GM12875 (cell line): ENCODE measurements at regions not wholly inside any gene's neighbourhood (a gene's known extent, or its start where the extent isn't known, plus 50 kb on each side); places are given as distances from the start of the nearest gene placed in this dataset.

Source experiments
- H3K4me3 ChIP-seq: one replicate; pipeline ENCODE4 v1.5.1; 2011; ENCODE audit warnings: low read depth, low read length, control low read depth
- TF ChIP-seq, protein P1 (sequence below): IDR thresholded peaks from 2 replicates; pipeline ENCODE4 v1.5.1; 2011; ENCODE audit warnings: low read depth, mild to moderate bottlenecking, control low read depth, inconsistent platforms, low read length, moderate library complexity, borderline replicate concordance; ENCODE audit not compliant: insufficient read depth

GRCh38 chr17:77438241-77439188, 297.7 kb downstream of the SEC14L1 start:
- no peak overlapping the region for H3K4me3 ChIP-seq
- TF ChIP-seq, protein P1, sequence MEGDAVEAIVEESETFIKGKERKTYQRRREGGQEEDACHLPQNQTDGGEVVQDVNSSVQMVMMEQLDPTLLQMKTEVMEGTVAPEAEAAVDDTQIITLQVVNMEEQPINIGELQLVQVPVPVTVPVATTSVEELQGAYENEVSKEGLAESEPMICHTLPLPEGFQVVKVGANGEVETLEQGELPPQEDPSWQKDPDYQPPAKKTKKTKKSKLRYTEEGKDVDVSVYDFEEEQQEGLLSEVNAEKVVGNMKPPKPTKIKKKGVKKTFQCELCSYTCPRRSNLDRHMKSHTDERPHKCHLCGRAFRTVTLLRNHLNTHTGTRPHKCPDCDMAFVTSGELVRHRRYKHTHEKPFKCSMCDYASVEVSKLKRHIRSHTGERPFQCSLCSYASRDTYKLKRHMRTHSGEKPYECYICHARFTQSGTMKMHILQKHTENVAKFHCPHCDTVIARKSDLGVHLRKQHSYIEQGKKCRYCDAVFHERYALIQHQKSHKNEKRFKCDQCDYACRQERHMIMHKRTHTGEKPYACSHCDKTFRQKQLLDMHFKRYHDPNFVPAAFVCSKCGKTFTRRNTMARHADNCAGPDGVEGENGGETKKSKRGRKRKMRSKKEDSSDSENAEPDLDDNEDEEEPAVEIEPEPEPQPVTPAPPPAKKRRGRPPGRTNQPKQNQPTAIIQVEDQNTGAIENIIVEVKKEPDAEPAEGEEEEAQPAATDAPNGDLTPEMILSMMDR: no peak

DNA sequence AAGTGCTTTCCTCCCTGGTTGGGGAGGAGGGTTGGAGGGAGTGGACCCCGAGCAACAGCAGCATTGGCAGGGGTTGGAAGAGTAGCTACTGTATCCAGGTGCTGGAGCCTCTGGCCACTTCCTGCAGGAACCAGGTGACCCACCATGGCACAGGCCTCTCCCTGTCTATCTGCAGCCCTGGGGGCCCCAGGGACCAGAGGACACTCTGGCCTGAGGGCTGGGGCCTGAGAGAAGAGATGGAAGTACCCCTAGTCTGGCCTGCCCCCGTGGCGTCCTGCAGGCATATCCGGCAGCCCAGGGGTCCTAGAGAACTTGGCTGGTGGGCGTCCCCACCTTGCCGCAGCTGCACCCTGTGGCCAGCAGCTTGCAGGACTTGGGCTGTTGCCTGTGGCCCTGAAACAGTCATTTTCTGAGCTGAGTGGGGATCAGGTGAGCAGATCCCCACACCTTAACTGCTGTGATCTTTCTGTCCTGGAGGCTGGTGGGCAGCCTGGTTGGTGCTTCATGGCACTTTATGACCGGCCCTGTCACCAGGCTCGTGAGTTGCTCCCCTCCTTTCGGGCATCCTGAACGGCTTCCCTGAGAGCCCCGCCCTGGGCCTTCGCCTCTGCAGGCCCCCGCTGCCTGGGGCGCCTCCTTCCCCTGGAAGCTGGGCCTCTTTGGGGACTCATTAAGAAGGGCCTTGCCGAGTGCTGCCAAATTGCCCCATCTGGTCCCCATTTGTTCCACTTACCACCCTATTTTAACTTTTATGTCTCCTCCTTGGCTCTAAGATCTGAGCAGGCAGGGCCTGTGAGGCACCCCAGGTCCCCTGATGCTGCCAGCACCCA, 298.6 kb downstream of the SEC14L1 start:
- H3K4me3 ChIP-seq: peak overlapping the region; percentile 3
- TF ChIP-seq, protein P1: no peak

GRCh38 chr17:77440560-77440981, 299.8 kb downstream of the SEC14L1 start:
- TF ChIP-seq, protein P1: no peak
- no peak overlapping the region for H3K4me3 ChIP-seq

DNA sequence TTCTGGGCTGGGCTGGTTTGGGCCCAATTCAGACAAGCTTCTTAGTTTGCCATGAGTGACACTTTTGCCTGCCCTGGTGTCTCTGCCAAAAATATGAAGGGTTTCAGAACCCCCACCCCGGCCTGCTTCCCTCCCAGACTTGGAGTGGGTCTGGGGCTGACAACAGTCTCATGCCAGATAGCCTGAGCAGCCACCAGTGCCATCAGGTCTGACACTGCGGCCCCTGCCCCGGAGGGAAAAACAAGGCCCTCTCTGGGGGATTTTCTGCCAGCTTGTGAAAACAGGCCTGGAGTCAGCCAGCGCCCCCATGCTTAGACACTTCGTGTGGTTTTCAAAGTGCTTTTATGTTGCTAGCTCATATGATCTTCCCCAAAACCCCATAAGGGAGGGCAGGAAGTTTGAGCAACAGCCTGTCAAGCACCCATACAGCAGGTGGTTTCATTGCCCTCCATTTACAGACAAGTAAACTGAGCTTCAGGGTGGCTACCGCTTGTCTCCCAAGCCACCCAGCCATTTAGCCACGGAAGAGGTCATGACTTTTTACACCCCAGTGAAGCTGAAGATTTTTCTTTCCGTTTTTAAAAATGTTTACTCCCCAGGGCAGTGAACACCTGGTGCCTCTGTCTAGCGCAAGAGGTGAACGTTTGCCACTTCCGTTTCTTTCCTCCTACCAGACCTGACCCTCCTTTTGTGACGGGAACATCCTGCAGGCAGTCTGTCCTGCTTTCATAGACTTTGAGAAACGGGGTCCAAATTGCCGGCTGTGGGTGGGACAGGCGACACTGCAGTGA, 300.6 kb downstream of the SEC14L1 start:
- H3K4me3 ChIP-seq: no peak overlapping the region
- TF ChIP-seq, protein P1: no peak

DNA sequence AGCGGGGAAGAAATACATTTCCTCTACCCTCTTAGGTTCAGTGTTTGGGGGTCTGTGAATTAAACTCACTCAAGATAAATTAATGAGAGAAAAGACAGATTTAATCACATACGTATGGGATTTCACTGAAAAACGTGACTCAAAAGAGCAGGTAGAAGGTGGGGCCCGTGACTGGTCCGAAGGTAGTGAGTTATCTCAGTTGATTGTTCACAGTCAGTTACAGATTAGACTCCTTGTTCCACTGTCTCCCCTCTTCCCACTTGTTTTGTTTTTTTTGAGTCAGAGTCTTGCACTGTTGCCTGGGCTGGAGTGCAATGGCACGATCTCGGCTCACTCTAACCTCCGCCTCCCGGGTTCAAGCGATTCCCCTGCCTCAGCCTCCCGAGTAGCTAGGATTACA, 301.2 kb downstream of the SEC14L1 start:
- TF ChIP-seq, protein P1: no peak
- peak overlapping the region; percentile 12 for H3K4me3 ChIP-seq

GRCh38 chr17:77442976-77443747, 302.4 kb downstream of the SEC14L1 start:
- TF ChIP-seq, protein P1: no peak
- H3K4me3 ChIP-seq: no peak overlapping the region
